HEK293T (cell line): ENCODE measurements at regions not wholly inside any gene's neighbourhood (a gene's known extent, or its start where the extent isn't known, plus 50 kb on each side); places are given as distances from the start of the nearest gene placed in this dataset.

Experiments
- CTCF ChIA-PET: fragments of 350-600 bp; formaldehyde crosslinking; extraction: SDS; loops from one replicate; lab custom pipeline; 2021; ENCODE audit warnings: antibody characterized with exemption, inconsistent platforms; lab: Yijun Ruan, JAX
- POLR2A ChIA-PET: fragments of 350-600 bp; formaldehyde crosslinking; extraction: SDS; loops from one replicate; lab custom pipeline; 2020; ENCODE audit warnings: antibody characterized with exemption, inconsistent platforms; lab: Yijun Ruan, JAX
- DNase-seq: peaks from one replicate; pipeline ENCODE4 v3.0.0; 2012; ENCODE audit warnings: mixed read lengths; ENCODE audit errors: extremely low spot score
- ARNT ChIP-seq: fragments of 450-650 bp; IDR thresholded peaks from 2 replicates; pipeline ENCODE4 v1.6.1; 2017; ENCODE audit warnings: mild to moderate bottlenecking
- BHLHE40 ChIP-seq: fragments of 450-650 bp; IDR thresholded peaks from 2 replicates; pipeline ENCODE4 v1.6.1; 2016; ENCODE audit warnings: mild to moderate bottlenecking, moderate library complexity, borderline replicate concordance
- CTBP1 ChIP-seq: fragments of 450-650 bp; IDR thresholded peaks from 2 replicates; pipeline ENCODE4 v1.6.1; 2016; ENCODE audit warnings: borderline replicate concordance
- ELF4 ChIP-seq: fragments of 450-650 bp; IDR thresholded peaks from 2 replicates; pipeline ENCODE4 v1.6.1; 2017; ENCODE audit warnings: antibody characterized with exemption
- FOXA1 ChIP-seq: fragments of 450-650 bp; IDR thresholded peaks from 2 replicates; pipeline ENCODE4 v1.6.1; 2016; ENCODE audit warnings: mild to moderate bottlenecking
- FOXK2 ChIP-seq: fragments of 450-650 bp; IDR thresholded peaks from 2 replicates; pipeline ENCODE4 v1.6.1; 2016; ENCODE audit warnings: mild to moderate bottlenecking
- FOXM1 ChIP-seq: fragments of 450-650 bp; IDR thresholded peaks from 2 replicates; pipeline ENCODE4 v1.6.1; 2017; ENCODE audit warnings: mild to moderate bottlenecking, borderline replicate concordance
- HDGF ChIP-seq: fragments of 450-650 bp; IDR thresholded peaks from 2 replicates; pipeline ENCODE4 v1.6.1; 2017; ENCODE audit warnings: antibody characterized with exemption, borderline replicate concordance
- L3MBTL2 ChIP-seq: fragments of 450-650 bp; conservative IDR thresholded peaks from 2 replicates; pipeline ENCODE4 v1.6.1; 2016; ENCODE audit warnings: mild to moderate bottlenecking
- LEF1 ChIP-seq: fragments of 450-650 bp; IDR thresholded peaks from 2 replicates; pipeline ENCODE4 v1.6.1; 2017; ENCODE audit warnings: mild to moderate bottlenecking, borderline replicate concordance
- NFRKB ChIP-seq: fragments of 450-650 bp; IDR thresholded peaks from 2 replicates; pipeline ENCODE4 v1.6.1; 2016; ENCODE audit warnings: mild to moderate bottlenecking, moderate library complexity
- PKNOX1 ChIP-seq: fragments of 450-650 bp; IDR thresholded peaks from 2 replicates; pipeline ENCODE4 v1.6.1; 2016
- SP1 ChIP-seq: fragments of 450-650 bp; IDR thresholded peaks from 2 replicates; pipeline ENCODE4 v1.6.1; 2017
- SUZ12 ChIP-seq: fragments of 450-650 bp; IDR thresholded peaks from 2 replicates; pipeline ENCODE4 v1.6.1; 2016; ENCODE audit warnings: mild to moderate bottlenecking
- TARDBP ChIP-seq: fragments of 450-650 bp; IDR thresholded peaks from 2 replicates; pipeline ENCODE4 v1.6.1; 2016
- ZNF384 ChIP-seq: fragments of 450-650 bp; IDR thresholded peaks from 2 replicates; pipeline ENCODE4 v1.6.1; 2016

DNA sequence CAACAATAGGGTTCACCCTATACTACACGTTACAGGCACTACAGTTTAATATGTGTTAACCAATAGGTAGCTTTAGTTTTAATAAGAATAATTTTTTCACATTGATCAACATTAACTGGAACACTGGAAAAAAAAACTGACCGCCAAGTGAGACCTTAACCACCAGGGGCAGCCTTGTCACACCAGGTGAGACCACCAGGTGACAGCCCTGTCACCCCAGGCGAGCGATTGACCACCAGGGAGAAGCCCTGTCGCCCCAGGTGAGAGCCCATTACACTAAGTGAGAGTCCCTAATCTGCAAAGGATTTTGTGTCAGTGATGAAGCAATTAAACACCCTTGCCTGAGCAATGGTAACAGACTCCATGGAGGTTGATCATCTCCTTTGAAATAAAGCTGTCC lies 75.4 kb upstream of the SYK start:
- peak; percentile 15 for DNase-seq
- ChIA-PET CTCF (no interaction called here), POLR2A (no interaction called here)
- TF ChIP-seq HDGF (no peak), NFRKB (no peak), FOXA1 (no peak), ARNT (no peak), CTBP1 (no peak), L3MBTL2 (no peak), FOXK2 (no peak), TARDBP (no peak), SP1 (no peak), LEF1 (no peak), BHLHE40 (no peak), PKNOX1 (no peak), ZNF384 (no peak), SUZ12 (no peak), ELF4 (no peak), FOXM1 (no peak)

DNA sequence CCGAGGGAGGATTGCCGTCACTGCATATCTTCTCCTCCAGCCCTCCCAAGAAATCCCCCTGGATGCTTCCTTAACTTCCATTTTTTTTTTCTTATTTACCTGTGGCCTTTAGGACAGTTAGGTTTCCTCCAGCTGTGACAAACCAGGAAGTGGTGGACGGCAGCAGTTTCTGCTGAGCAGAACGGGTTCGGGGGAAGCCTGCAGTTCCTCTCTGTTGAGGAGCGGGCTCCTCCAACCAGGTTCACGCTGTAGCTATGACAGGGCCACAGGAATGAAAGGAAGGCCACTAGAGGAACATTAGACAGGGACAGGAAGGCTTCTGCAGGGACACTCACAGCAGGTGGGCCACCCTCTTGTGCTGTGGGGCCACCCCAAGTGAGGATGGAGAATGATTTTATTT lies 76.7 kb upstream of the SYK start:
- ChIA-PET CTCF (no interaction called here), POLR2A (no interaction called here)
- DNase-seq = no peak
- TF ChIP-seq FOXM1 (no peak), SUZ12 (no peak), ELF4 (no peak), FOXA1 (no peak), PKNOX1 (no peak), FOXK2 (no peak), ARNT (no peak), SP1 (no peak), ZNF384 (no peak), HDGF (no peak), LEF1 (no peak), L3MBTL2 (no peak), BHLHE40 (no peak), TARDBP (no peak), NFRKB (no peak), CTBP1 (no peak)

DNA sequence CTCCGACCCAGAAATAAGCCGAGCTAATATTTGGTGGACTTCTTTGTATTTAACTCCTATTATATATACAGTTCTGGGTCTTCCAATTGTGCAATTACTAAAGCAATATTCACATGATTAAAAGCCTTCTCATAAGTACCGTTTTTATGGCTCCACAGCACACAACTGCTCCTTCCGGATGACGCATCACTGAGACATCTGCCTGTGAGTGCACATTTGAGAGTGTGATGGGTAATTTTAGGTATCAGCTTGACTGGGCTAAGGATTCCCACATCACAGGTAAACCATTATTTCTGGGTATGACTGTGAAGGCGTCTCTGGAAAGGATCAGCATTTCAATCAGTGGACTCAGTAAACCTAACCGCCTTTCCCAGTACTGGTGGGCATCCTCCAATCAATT lies 77.5 kb upstream of the SYK start:
- DNase-seq = no peak
- no peak for TF ChIP-seq CTBP1
- TF ChIP-seq ELF4 = no peak
- TF ChIP-seq FOXM1 = no peak
- TF ChIP-seq SUZ12 = no peak
- TF ChIP-seq PKNOX1 = no peak
- no peak for TF ChIP-seq SP1
- no peak for TF ChIP-seq ARNT
- TF ChIP-seq LEF1 = no peak
- ChIA-PET CTCF (no interaction called here), POLR2A (no interaction called here)

GRCh38 chr9:90722071-90722470 lies 79.4 kb upstream of the DIRAS2 start:
- TF ChIP-seq L3MBTL2 (no peak), SUZ12 (no peak), PKNOX1 (peak; percentile 30; the same call in 1 of the 2 replicates)
- no peak for DNase-seq
- ChIA-PET CTCF (no interaction called here), POLR2A (no interaction called here)

DNA sequence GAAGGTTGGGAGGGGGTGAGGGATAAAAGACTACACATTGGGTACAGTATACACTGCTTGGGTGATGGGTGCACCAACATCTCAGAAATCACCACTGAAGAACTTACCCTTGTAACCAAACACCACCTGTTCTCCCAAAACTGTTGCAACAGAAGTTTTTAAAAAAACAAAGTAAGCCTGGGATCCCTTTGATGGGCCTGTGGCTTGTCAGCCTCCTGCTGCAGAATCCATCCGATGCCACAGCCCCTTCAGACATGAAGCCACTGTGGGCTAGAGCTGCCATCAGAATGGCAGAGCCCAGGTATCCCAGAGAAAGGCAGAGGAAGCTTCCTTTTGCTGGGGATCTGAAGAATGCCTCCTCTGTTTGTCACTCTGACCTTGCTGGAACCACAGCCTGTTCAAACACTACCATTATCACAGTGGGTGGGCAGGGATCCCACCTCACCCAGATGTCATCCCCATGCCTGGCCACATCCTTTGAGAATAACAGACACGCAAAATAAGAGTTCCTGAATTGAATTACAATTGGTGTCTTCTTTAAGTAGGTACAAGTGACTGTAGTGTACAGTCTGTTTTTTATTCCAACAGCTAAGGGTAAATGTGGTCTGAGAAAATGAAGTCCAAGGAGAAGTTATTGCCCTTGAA lies 78.1 kb upstream of the DIRAS2 start:
- ChIA-PET POLR2A (no interaction called here), CTCF (no interaction called here)
- no peak for DNase-seq
- TF ChIP-seq SUZ12 (no peak), ELF4 (no peak), NFRKB (no peak), PKNOX1 (no peak), TARDBP (no peak), L3MBTL2 (no peak), BHLHE40 (no peak), FOXK2 (no peak), FOXA1 (no peak), SP1 (no peak), ARNT (no peak), ZNF384 (no peak), HDGF (no peak), CTBP1 (no peak)
